GM12874 (cell line): ENCODE measurements at regions not wholly inside any gene's neighbourhood (a gene's known extent, or its start where the extent isn't known, plus 50 kb on each side); places are given as distances from the start of the nearest gene placed in this dataset.
A peak's percentile ranks its signal among the peaks of the same experiment; 100 is the strongest.

ENCODE experiments used
- CTCF ChIP-seq: IDR thresholded peaks from 2 replicates; pipeline ENCODE4 v1.5.1; 2011; ENCODE audit warnings: low read depth, mild to moderate bottlenecking, control low read depth, low read length, moderate library complexity; ENCODE audit not compliant: insufficient read depth

GRCh38 chr4:180057299-180057721 is 2185.9 kb upstream of the TENM3 start:
- 0 out of 2 replicates have a peak, but pooled peaks have one; percentile 14 for TF ChIP-seq CTCF

GRCh38 chr4:180057891-180058671 is 2185.1 kb upstream of the TENM3 start:
- TF ChIP-seq CTCF = no peak

GRCh38 chr4:180058691-180059215 is 2184.4 kb upstream of the TENM3 start:
- no peak for TF ChIP-seq CTCF

- TF ChIP-seq CTCF = no peak
These were observed 2183.9 kb upstream of the TENM3 start for GRCh38 chr4:180059216-180059881.

- TF ChIP-seq CTCF = no peak
These were observed 2182.9 kb upstream of the TENM3 start for GRCh38 chr4:180060159-180060889.

- no peak for TF ChIP-seq CTCF
These were observed 2162.1 kb upstream of the TENM3 start for GRCh38 chr4:180081072-180081471.

GRCh38 chr4:180084561-180084960 is 2158.6 kb upstream of the TENM3 start:
- TF ChIP-seq CTCF = no peak
